Loucy (cell line): ENCODE measurements at regions not wholly inside any gene's neighbourhood (a gene's known extent, or its start where the extent isn't known, plus 50 kb on each side); places are given as distances from the start of the nearest gene placed in this dataset.

Source experiments
- H2AFZ ChIP-seq: fragments of 200-600 bp; sonication (generic); 2 replicates; pipeline ENCODE4 v1.6.0; 2016; ENCODE audit warnings: antibody characterized with exemption, mild to moderate bottlenecking, low read length, moderate library complexity
- H3F3A ChIP-seq: fragments of 200-600 bp; 2 replicates; pipeline ENCODE4 v1.6.0; 2016; ENCODE audit warnings: antibody characterized with exemption, low read depth, mild to moderate bottlenecking
- H3K27me3 ChIP-seq: fragments of 200-600 bp; sonication (generic); 2 replicates; pipeline ENCODE4 v1.6.1; 2014; ENCODE audit warnings: low read length, mild to moderate bottlenecking; ENCODE audit not compliant: insufficient read depth, poor library complexity, severe bottlenecking
- H3K36me3 ChIP-seq: fragments of 200-600 bp; sonication (generic); 2 replicates; pipeline ENCODE4 v1.6.1; 2016; ENCODE audit warnings: low read length; ENCODE audit not compliant: insufficient read depth
- H3K4me1 ChIP-seq: fragments of 200-600 bp; sonication (generic); 2 replicates; pipeline ENCODE4 v1.5.1; 2014; ENCODE audit warnings: low read length, mild to moderate bottlenecking; ENCODE audit not compliant: insufficient read depth, poor library complexity, severe bottlenecking
- H3K4me2 ChIP-seq: fragments of 200-600 bp; sonication (generic); 2 replicates; pipeline ENCODE4 v1.6.0; 2014; ENCODE audit warnings: antibody characterized with exemption, low read length, low read depth, mild to moderate bottlenecking; ENCODE audit not compliant: poor library complexity, severe bottlenecking
- H3K4me3 ChIP-seq: fragments of 200-600 bp; sonication (generic); 2 replicates; pipeline ENCODE4 v1.5.1; 2014; ENCODE audit warnings: low read length, mild to moderate bottlenecking, mixed read lengths; ENCODE audit not compliant: poor library complexity, severe bottlenecking
- H3K79me2 ChIP-seq: fragments of 200-600 bp; sonication (generic); 2 replicates; pipeline ENCODE4 v1.6.1; 2014; ENCODE audit warnings: low read length; ENCODE audit not compliant: insufficient read depth
- H3K9ac ChIP-seq: fragments of 200-600 bp; sonication (generic); 2 replicates; pipeline ENCODE4 v1.6.0; 2014; ENCODE audit warnings: mild to moderate bottlenecking, low read depth, low read length, moderate library complexity; ENCODE audit not compliant: poor library complexity, severe bottlenecking
- H3K9me2 ChIP-seq: fragments of 200-600 bp; sonication (generic); replicated peaks from 2 replicates; pipeline ENCODE4 v1.6.1; 2016; ENCODE audit warnings: low read depth, low read length, mixed read lengths
- H3K9me3 ChIP-seq: fragments of 200-600 bp; sonication (generic); 2 replicates; pipeline ENCODE4 v1.6.1; 2014; ENCODE audit warnings: mild to moderate bottlenecking, antibody characterized with exemption, low read length, low read depth; ENCODE audit not compliant: insufficient read depth
- H4K20me1 ChIP-seq: fragments of 200-600 bp; sonication (generic); 2 replicates; pipeline ENCODE4 v1.6.0; 2014; ENCODE audit warnings: antibody characterized with exemption, low read length, mild to moderate bottlenecking; ENCODE audit not compliant: insufficient read depth, poor library complexity, severe bottlenecking
- CTCF ChIP-seq: fragments of 200-600 bp; sonication (generic); conservative IDR thresholded peaks from 2 replicates; pipeline ENCODE4 v1.5.1; 2014; ENCODE audit warnings: mild to moderate bottlenecking, antibody characterized with exemption, low read length
- EZH2phosphoT487 ChIP-seq: fragments of 200-600 bp; IDR thresholded peaks from 2 replicates; pipeline ENCODE4 v1.6.1; 2018; ENCODE audit warnings: antibody characterized with exemption, mild to moderate bottlenecking, moderate library complexity, borderline replicate concordance

- no peaks in the 10 kb centered on the region for H3K79me2 ChIP-seq
- H4K20me1 ChIP-seq = no peaks in the 10 kb centered on the region
- no peaks in the 10 kb centered on the region for H3K27me3 ChIP-seq
- no peaks in the 10 kb centered on the region for H3K9me3 ChIP-seq
- no peaks in the 10 kb centered on the region for H3F3A ChIP-seq
- no peak overlapping the region for H3K4me3 ChIP-seq
- no peaks in the 10 kb centered on the region for H3K36me3 ChIP-seq
- H3K4me1 ChIP-seq = no peaks in the 10 kb centered on the region
- H2AFZ ChIP-seq = no peak overlapping the region
- no peaks in the 10 kb centered on the region for H3K9me2 ChIP-seq
- H3K4me2 ChIP-seq = no peak overlapping the region
- no peak for TF ChIP-seq EZH2phosphoT487
- no peak overlapping the region for H3K9ac ChIP-seq
These were observed 93.2 kb upstream of the AP1S2 start for GRCh38 chrX:15947648-15948317.

- Histone ChIP-seq H3K27me3 (no peaks in the 10 kb centered on the region), H4K20me1 (no peaks in the 10 kb centered on the region), H2AFZ (no peak overlapping the region), H3K9me3 (no peaks in the 10 kb centered on the region), H3K4me2 (no peak overlapping the region), H3K9me2 (no peaks in the 10 kb centered on the region), H3K36me3 (no peaks in the 10 kb centered on the region), H3K4me1 (no peaks in the 10 kb centered on the region), H3K9ac (no peak overlapping the region), H3F3A (no peaks in the 10 kb centered on the region), H3K4me3 (no peak overlapping the region), H3K79me2 (no peaks in the 10 kb centered on the region)
- TF ChIP-seq EZH2phosphoT487 = no peak
- no peak for TF ChIP-seq CTCF
These were observed 92.4 kb upstream of the AP1S2 start for GRCh38 chrX:15946783-15947580.

GRCh38 chrX:15943391-15943790 is 88.8 kb upstream of the AP1S2 start:
- Histone ChIP-seq H3K4me1 (no peaks in the 10 kb centered on the region), H4K20me1 (no peaks in the 10 kb centered on the region), H3K9ac (no peak overlapping the region), H2AFZ (no peak overlapping the region), H3K27me3 (no peaks in the 10 kb centered on the region), H3K9me3 (no peaks in the 10 kb centered on the region), H3K4me2 (no peak overlapping the region), H3K9me2 (no peaks in the 10 kb centered on the region), H3F3A (no peaks in the 10 kb centered on the region), H3K36me3 (no peaks in the 10 kb centered on the region), H3K79me2 (no peaks in the 10 kb centered on the region), H3K4me3 (no peak overlapping the region)
- no peak for TF ChIP-seq EZH2phosphoT487
- TF ChIP-seq CTCF = no peak
